ENCODE measurements at regions not wholly inside any gene's neighbourhood (a gene's known extent, or its start where the extent isn't known, plus 50 kb on each side); places are given as distances from the start of the nearest gene placed in this dataset.
"Not testable (repeated sequence)": the region's sequence is repeated elsewhere in the genome, so short reads cannot be mapped to it uniquely, and the experiment has no call there.

- Histone ChIP-seq H3K9ac (ENCODE audit: low read depth, low read length) (no peak overlapping the region), H3K27me3 (ENCODE audit: insufficient read depth, low read length) (no peaks in the 10 kb centered on the region), H3K4me3 (ENCODE audit: low read length) (no peak overlapping the region), H3K36me3 (ENCODE audit: insufficient read depth, low read depth, low read length) (no peaks in the 10 kb centered on the region), H3K4me1 (ENCODE audit: insufficient read depth, low read length) (no peaks in the 10 kb centered on the region), H3K9me3 (ENCODE audit: insufficient read depth, low read depth, low read length) (peaks cover 34% of the 10 kb centered on the region), H3K27ac (ENCODE audit: low read length) (no peak overlapping the region)
Observed at GRCh38 chr10:38600146-38600545, 506.0 kb downstream of the ZNF37A start.

- Histone ChIP-seq H3K27ac (ENCODE audit: low read length) (no peak overlapping the region), H3K9me3 (ENCODE audit: insufficient read depth, low read depth, low read length) (peaks cover 38% of the 10 kb centered on the region)
Observed at GRCh38 chr10:38600696-38601095, 506.6 kb downstream of the ZNF37A start.

GRCh38 chr10:38603681-38604080 is 509.5 kb downstream of the ZNF37A start:
- H3K4me3 ChIP-seq (ENCODE audit: low read length); H3K27me3 ChIP-seq (ENCODE audit: insufficient read depth, low read length); H3K4me1 ChIP-seq (ENCODE audit: insufficient read depth, low read length); H3K9ac ChIP-seq (ENCODE audit: low read depth, low read length); H3K36me3 ChIP-seq (ENCODE audit: insufficient read depth, low read depth, low read length); H3K27ac ChIP-seq (ENCODE audit: low read length): not testable (repeated sequence)
- H3K9me3 ChIP-seq (ENCODE audit: insufficient read depth, low read depth, low read length) = peaks cover 49% of the 10 kb centered on the region

More at GRCh38 chr10:38600696-38601095, 506.6 kb downstream of the ZNF37A start:
- Histone ChIP-seq H3K36me3 (ENCODE audit: insufficient read depth, low read depth, low read length) (no peaks in the 10 kb centered on the region), H3K4me3 (ENCODE audit: low read length) (no peak overlapping the region), H3K4me1 (ENCODE audit: insufficient read depth, low read length) (no peaks in the 10 kb centered on the region), H3K27me3 (ENCODE audit: insufficient read depth, low read length) (no peaks in the 10 kb centered on the region), H3K9ac (ENCODE audit: low read depth, low read length) (no peak overlapping the region)

- H3K9ac ChIP-seq (ENCODE audit: low read depth, low read length); H3K27ac ChIP-seq (ENCODE audit: low read length); H3K4me3 ChIP-seq (ENCODE audit: low read length); H3K27me3 ChIP-seq (ENCODE audit: insufficient read depth, low read length); H3K36me3 ChIP-seq (ENCODE audit: insufficient read depth, low read depth, low read length); H3K4me1 ChIP-seq (ENCODE audit: insufficient read depth, low read length): not testable (repeated sequence)
- H3K9me3 ChIP-seq (ENCODE audit: insufficient read depth, low read depth, low read length) = peaks cover 49% of the 10 kb centered on the region
Observed at GRCh38 chr10:38604477-38604876, 510.3 kb downstream of the ZNF37A start.

- no peak overlapping the region for H3K9ac ChIP-seq (ENCODE audit: low read depth, low read length)
- H3K4me1 ChIP-seq (ENCODE audit: insufficient read depth, low read length) = no peaks in the 10 kb centered on the region
- no peak overlapping the region for H3K27ac ChIP-seq (ENCODE audit: low read length)
- H3K4me3 ChIP-seq (ENCODE audit: low read length) = no peak overlapping the region
- H3K36me3 ChIP-seq (ENCODE audit: insufficient read depth, low read depth, low read length) = no peaks in the 10 kb centered on the region
- no peaks in the 10 kb centered on the region for H3K27me3 ChIP-seq (ENCODE audit: insufficient read depth, low read length)
- peaks cover 52% of the 10 kb centered on the region for H3K9me3 ChIP-seq (ENCODE audit: insufficient read depth, low read depth, low read length)
Observed at GRCh38 chr10:38605153-38605661, 511.1 kb downstream of the ZNF37A start.

DNA sequence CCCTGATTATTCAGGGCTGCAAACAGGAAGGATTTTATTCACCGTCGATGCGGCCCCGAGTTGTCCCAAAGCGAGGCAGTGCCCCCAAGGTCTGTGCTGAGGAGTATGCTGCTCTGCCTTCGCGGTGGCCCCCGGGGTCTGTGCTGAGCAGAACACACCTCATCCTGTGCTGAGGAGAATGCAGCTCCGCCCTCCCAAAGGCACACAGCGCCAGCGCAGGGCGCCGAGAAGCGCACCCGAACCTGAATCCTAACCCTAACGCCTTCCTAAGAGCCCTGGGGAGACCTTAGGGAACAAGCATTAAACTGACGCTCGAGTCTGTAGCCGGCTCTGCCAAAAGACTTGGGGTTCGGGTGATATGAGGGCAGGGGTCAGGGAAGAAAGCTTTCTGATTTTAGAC is 521.5 kb downstream of the ZNF37A start:
- peaks cover 39% of the 10 kb centered on the region for H3K9me3 ChIP-seq (ENCODE audit: insufficient read depth, low read depth, low read length)
- not testable (repeated sequence) for H3K4me3 ChIP-seq (ENCODE audit: low read length); H3K27me3 ChIP-seq (ENCODE audit: insufficient read depth, low read length); H3K36me3 ChIP-seq (ENCODE audit: insufficient read depth, low read depth, low read length); H3K9ac ChIP-seq (ENCODE audit: low read depth, low read length); H3K27ac ChIP-seq (ENCODE audit: low read length); H3K4me1 ChIP-seq (ENCODE audit: insufficient read depth, low read length)

DNA sequence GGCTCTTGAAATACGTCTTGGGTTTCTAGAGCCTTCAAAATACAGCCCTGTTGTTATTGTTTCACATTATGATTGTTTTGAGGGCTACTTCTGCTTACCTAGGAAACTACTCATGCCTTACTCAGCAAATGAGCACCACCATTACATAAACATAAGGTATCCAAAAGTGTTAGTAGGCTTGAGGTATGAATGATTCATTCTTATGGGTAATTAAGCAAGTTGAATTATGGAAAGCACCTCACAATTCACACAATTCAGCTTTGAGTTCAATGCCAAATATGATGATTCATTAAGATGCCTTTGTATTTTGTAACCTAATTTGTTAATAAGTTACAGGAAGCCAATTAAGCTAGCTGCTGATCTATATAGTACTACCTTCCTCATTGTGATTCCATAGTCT is 525.7 kb downstream of the ZNF37A start:
- H3K4me1 ChIP-seq (ENCODE audit: insufficient read depth, low read length); H3K36me3 ChIP-seq (ENCODE audit: insufficient read depth, low read depth, low read length); H3K27ac ChIP-seq (ENCODE audit: low read length); H3K9ac ChIP-seq (ENCODE audit: low read depth, low read length); H3K27me3 ChIP-seq (ENCODE audit: insufficient read depth, low read length); H3K4me3 ChIP-seq (ENCODE audit: low read length): not testable (repeated sequence)
- H3K9me3 ChIP-seq (ENCODE audit: insufficient read depth, low read depth, low read length) = peaks cover 32% of the 10 kb centered on the region

DNA sequence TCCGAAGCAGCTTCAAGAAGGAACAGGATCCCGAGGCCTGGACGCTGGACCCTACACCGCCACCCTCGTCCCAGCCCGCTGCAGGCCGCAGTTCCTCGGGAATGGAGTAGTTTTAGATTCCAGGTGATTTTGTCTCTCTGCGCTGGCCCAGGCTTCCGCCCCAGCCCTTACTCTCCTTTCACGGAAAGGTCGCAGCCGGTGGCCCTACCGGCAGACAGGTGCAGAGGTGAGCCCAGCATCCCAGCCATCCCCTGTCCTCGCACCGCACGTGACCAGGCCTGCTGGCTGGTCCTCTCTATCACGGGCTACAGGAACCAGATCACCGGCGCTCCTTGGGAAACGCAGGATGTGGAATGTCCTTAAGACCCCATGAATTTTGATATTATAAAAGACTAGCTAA is 541.5 kb downstream of the ZNF37A start:
- H3K9ac ChIP-seq (ENCODE audit: low read depth, low read length); H3K4me1 ChIP-seq (ENCODE audit: insufficient read depth, low read length); H3K4me3 ChIP-seq (ENCODE audit: low read length); H3K9me3 ChIP-seq (ENCODE audit: insufficient read depth, low read depth, low read length); H3K27ac ChIP-seq (ENCODE audit: low read length); H3K36me3 ChIP-seq (ENCODE audit: insufficient read depth, low read depth, low read length); H3K27me3 ChIP-seq (ENCODE audit: insufficient read depth, low read length): not testable (repeated sequence)

Data from iPS-20b (cell line).